Transverse colon (tissue), 4 donors: ENCODE measurements at regions not wholly inside any gene's neighbourhood (a gene's known extent, or its start where the extent isn't known, plus 50 kb on each side); places are given as distances from the start of the nearest gene placed in this dataset.

Source experiments
- DNase-seq: peaks from one replicate; pipeline ENCODE4 v3.0.0-alpha.2; 2019
- H3K27ac ChIP-seq, 4 donors: fragments of 200-600 bp; sonication (generic); 2 replicates each; pipeline ENCODE4 v1.5.1; 2016 to 2018; ENCODE audit warnings: inconsistent platforms in 4 of 4
- H3K27me3 ChIP-seq: fragments of 200-600 bp; sonication (generic); 2 replicates; pipeline ENCODE4 v1.5.1; 2017; ENCODE audit warnings: inconsistent platforms
- H3K36me3 ChIP-seq, 4 donors: fragments of 200-600 bp; sonication (generic); 2 replicates each; pipeline ENCODE4 v1.5.1; 2017 to 2019; ENCODE audit warnings: inconsistent platforms in 4 of 4
- H3K4me1 ChIP-seq, 4 donors: fragments of 200-600 bp; sonication (generic); 2 replicates each; pipeline ENCODE4 v1.5.1; 2017 to 2020; ENCODE audit warnings: inconsistent platforms in 4 of 4
- H3K4me3 ChIP-seq, 4 donors: fragments of 200-600 bp; sonication (generic); 1 replicate in 1 of 4; 2 replicates in 3 of 4; pipeline versions ENCODE4 v1.5.1 to v1.6.1; 2017 to 2019; ENCODE audit warnings: inconsistent platforms in 4 of 4
- H3K9me3 ChIP-seq, 2 donors: fragments of 200-600 bp; sonication (generic); 2 replicates each; pipeline ENCODE4 v1.5.1; 2017 to 2019; ENCODE audit warnings: inconsistent platforms in 2 of 2
- EP300 ChIP-seq: sonication (generic); formaldehyde crosslinking; IDR thresholded peaks from one replicate; pipeline ENCODE4 v1.6.1; 2017; ENCODE audit warnings: antibody characterized with exemption, low read depth
- POLR2A ChIP-seq: fragments of 450-650 bp; IDR thresholded peaks from one replicate; pipeline ENCODE4 v1.6.1; 2016; ENCODE audit warnings: antibody characterized with exemption, mild to moderate bottlenecking, moderate library complexity
- POLR2AphosphoS5 ChIP-seq, 3 donors: sonication (generic); formaldehyde crosslinking; IDR thresholded peaks; one replicate each; pipeline ENCODE4 v1.6.1; 2016; ENCODE audit warnings: antibody characterized with exemption in 3 of 3
- WGBS, 2 donors: methylation state at CpG; one replicate each; pipeline ENCODE4 v1.1.5; 2018; ENCODE audit warnings: low coverage in 1 of 2; 5-methylcytosine and 5-hydroxymethylcytosine counted together
- in situ Hi-C, 4 donors: fragments of 200-750 bp; cut with MboI; loops; one replicate each; pipeline versions ENCODE4 v1.15.0 to v1.15.1; 2017; ENCODE audit warnings: low sequenced_read_pairs in 3 of 4, low pct_ligation_motif_present in 1 of 4, low pct_unique_long_range_greater_than_20kb in 1 of 4
- intact Hi-C: fragments of 100-400 bp; cut with DNase I; formaldehyde crosslinking; loops from one replicate; pipeline ENCODE4 v1.15.1; 2023; ENCODE audit warnings: low total_unique reads
- TF ChIP-seq, protein P1 (sequence below), 5 experiments: fragments of 200-600 bp in 3 of 5; fragments of 450-650 bp in 2 of 5; sonication (generic) in 3 of 5; IDR thresholded peaks; 1 replicate in 2 of 5; 2 replicates in 3 of 5; pipeline ENCODE4 v1.5.1; 2016 to 2017; ENCODE audit warnings: antibody characterized with exemption in 5 of 5, inconsistent platforms in 3 of 5, mild to moderate bottlenecking in 2 of 5, moderate library complexity in 1 of 5

DNA sequence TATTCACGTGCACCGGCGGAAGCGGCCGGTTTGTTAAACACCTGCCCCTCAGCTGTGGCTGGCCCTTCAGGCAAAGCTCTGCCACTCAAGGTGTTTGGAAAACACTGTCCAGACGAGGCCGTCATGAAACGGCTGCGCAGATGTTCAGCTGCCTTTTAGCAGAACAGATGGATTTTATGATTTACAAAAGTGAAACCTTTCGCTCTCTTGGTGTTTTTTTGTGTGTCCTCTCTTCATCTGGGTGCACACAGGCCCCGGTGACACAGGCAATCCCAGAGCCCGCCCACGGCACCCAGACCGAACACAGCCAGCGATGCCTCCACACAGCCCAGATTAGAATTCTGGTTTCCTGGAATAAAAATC lies 397.0 kb downstream of the SMOC2 start:
- no peak overlapping the region for H3K4me3 ChIP-seq
- no peaks in the 10 kb centered on the region for H3K9me3 ChIP-seq
- H3K4me1 ChIP-seq, result no peaks in the 10 kb centered on the region
- in situ Hi-C loops, result no loop called here
- no peak for DNase-seq
- no peaks in the 10 kb centered on the region for H3K36me3 ChIP-seq
- intact Hi-C loops, result no loop called here
- WGBS, 2 donors, result 48 to 58% methylated on average over 10 to 15 of the region's 15 CpGs
- no peaks in the 10 kb centered on the region for H3K27me3 ChIP-seq
- H3K27ac ChIP-seq, result no peak overlapping the region
- TF ChIP-seq, protein P1, sequence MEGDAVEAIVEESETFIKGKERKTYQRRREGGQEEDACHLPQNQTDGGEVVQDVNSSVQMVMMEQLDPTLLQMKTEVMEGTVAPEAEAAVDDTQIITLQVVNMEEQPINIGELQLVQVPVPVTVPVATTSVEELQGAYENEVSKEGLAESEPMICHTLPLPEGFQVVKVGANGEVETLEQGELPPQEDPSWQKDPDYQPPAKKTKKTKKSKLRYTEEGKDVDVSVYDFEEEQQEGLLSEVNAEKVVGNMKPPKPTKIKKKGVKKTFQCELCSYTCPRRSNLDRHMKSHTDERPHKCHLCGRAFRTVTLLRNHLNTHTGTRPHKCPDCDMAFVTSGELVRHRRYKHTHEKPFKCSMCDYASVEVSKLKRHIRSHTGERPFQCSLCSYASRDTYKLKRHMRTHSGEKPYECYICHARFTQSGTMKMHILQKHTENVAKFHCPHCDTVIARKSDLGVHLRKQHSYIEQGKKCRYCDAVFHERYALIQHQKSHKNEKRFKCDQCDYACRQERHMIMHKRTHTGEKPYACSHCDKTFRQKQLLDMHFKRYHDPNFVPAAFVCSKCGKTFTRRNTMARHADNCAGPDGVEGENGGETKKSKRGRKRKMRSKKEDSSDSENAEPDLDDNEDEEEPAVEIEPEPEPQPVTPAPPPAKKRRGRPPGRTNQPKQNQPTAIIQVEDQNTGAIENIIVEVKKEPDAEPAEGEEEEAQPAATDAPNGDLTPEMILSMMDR (IDR thresholded peaks at IDR 0.05), result no peak
- TF ChIP-seq POLR2AphosphoS5 (IDR thresholded peaks at IDR 0.05) (no peak), POLR2A (no peak), EP300 (no peak)

DNA sequence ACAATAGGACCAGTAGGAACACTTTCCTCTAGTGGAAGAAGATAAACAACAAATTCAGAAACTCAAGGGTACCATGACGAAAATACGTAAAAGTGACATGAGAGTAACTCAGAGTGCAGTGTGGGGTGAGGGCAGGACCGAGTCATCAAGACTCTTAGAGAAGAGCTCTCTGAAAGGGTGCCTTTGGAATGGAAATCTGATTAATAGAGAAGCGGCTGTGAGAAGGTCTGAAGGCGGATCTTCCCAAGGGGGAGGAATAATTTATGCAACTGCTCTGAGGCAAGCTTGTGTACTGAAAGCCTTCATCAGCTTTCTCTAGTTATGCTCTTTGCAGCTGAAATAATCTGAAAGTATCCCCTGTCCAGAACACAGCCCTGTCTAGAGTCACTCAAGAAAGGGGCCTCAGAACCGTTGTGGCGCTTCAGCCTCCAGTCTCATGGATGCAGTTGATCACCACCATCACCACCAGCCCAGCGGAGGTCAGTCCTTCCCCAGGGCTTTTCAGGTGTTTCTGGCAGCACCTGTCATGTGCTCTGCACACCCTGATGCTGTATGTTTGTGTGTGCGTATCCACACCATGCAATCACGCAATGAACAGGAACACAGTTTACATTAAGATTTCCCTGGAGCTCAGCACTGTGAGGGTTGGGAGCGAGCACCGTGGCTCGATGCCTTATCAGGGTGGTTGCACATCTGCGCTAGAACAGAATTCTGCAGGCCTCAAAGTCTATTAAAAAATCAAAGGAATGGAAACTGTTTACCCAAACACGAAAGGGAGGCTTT lies 396.5 kb downstream of the SMOC2 start:
- H3K4me1 ChIP-seq, result no peaks in the 10 kb centered on the region
- H3K27me3 ChIP-seq, result no peaks in the 10 kb centered on the region
- intact Hi-C loops (no loop called here), in situ Hi-C loops (no loop called here)
- 48 to 73% methylated on average over 5 to 15 of the region's 15 CpGs for WGBS, 2 donors
- no peaks in the 10 kb centered on the region for H3K9me3 ChIP-seq
- no peak overlapping the region for H3K27ac ChIP-seq
- DNase-seq, result no peak
- no peak for TF ChIP-seq POLR2AphosphoS5 (IDR thresholded peaks at IDR 0.05)
- TF ChIP-seq, protein P1 (IDR thresholded peaks at IDR 0.05), result no peak
- TF ChIP-seq EP300, result no peak
- no peak for TF ChIP-seq POLR2A
- H3K36me3 ChIP-seq, result no peaks in the 10 kb centered on the region
- no peak overlapping the region for H3K4me3 ChIP-seq

DNA sequence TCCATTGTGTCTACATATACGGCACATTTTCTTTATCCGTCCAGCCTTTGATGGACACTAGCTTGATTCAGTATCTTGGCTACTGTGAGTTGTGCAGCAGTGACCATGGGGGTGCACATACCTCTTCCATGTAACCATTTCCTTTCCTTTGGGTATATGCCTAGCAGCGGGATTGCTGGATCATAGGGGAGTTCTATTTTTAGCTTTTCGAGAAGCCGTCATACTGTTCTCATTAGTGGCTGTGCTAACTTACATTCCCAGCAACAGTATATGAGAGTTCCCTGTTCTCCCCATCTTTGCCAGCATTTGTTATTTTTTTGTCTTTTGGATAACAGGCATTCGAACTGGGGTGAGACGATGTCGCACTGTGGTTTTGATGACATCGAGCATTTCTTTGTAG lies 395.0 kb downstream of the SMOC2 start:
- Histone ChIP-seq H3K27ac (no peak overlapping the region), H3K9me3 (no peaks in the 10 kb centered on the region), H3K36me3 (no peaks in the 10 kb centered on the region), H3K4me1 (no peaks in the 10 kb centered on the region), H3K4me3 (no peak overlapping the region), H3K27me3 (no peaks in the 10 kb centered on the region)
- WGBS, 2 donors, result 96 to 100% methylated on average over 5 to 9 of the region's 9 CpGs
- no peak for DNase-seq
- intact Hi-C loops (no loop called here), in situ Hi-C loops (no loop called here)
- no peak for TF ChIP-seq POLR2A
- no peak for TF ChIP-seq EP300
- TF ChIP-seq POLR2AphosphoS5 (IDR thresholded peaks at IDR 0.05), result no peak
- TF ChIP-seq, protein P1 (IDR thresholded peaks at IDR 0.05), result no peak

DNA sequence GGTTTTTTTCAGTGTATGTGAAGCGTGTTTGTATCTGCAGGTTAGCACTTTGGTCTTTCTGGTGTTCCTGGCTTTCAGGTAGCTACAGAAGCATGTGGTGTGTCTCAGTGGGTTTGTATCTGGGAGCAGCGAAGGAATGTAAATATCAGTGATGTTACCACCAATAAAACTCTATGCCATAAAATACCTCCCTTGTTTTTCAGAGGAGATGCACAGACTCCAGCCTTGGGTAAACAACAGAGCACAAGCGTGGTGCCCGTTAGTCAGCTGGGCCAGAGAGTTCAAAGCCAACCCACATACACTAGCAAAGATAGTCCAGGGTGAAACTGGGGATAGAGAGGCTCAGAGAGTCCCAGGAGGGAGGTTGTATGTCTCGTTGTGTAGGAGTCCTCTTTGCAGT lies 393.8 kb downstream of the SMOC2 start:
- Histone ChIP-seq H3K4me3 (no peak overlapping the region), H3K36me3 (no peaks in the 10 kb centered on the region), H3K27ac (no peak overlapping the region), H3K27me3 (no peaks in the 10 kb centered on the region), H3K4me1 (no peaks in the 10 kb centered on the region), H3K9me3 (no peaks in the 10 kb centered on the region)
- no peak for DNase-seq
- intact Hi-C loops, result no loop called here
- WGBS, 2 donors, result 26 to 29% methylated on average over 4 to 5 of the region's 5 CpGs
- in situ Hi-C loops, result no loop called here
- no peak for TF ChIP-seq EP300
- no peak for TF ChIP-seq POLR2A
- no peak for TF ChIP-seq POLR2AphosphoS5 (IDR thresholded peaks at IDR 0.05)
- TF ChIP-seq, protein P1 (IDR thresholded peaks at IDR 0.05), result no peak
